Astrocyte of the cerebellum (primary cell): ENCODE measurements at regions not wholly inside any gene's neighbourhood (a gene's known extent, or its start where the extent isn't known, plus 50 kb on each side); places are given as distances from the start of the nearest gene placed in this dataset.

Source experiments
- DNase-seq: peaks from one replicate; pipeline ENCODE4 v3.0.0-alpha.2; 2011; ENCODE audit warnings: low read depth
- H3K4me3 ChIP-seq: 2 replicates; pipeline ENCODE4 v1.5.1; 2011; ENCODE audit warnings: mild to moderate bottlenecking, low read depth, low read length, moderate library complexity
- CTCF ChIP-seq: IDR thresholded peaks from 2 replicates; pipeline ENCODE4 v1.5.1; 2012; ENCODE audit warnings: low read length, low read depth, moderate library complexity, mild to moderate bottlenecking; ENCODE audit errors: missing control alignments
- in situ Hi-C: cut with HindIII; loops from 2 replicates; pipeline ENCODE4 v1.10.0; 2017; ENCODE audit warnings: low sequenced_read_pairs

DNA sequence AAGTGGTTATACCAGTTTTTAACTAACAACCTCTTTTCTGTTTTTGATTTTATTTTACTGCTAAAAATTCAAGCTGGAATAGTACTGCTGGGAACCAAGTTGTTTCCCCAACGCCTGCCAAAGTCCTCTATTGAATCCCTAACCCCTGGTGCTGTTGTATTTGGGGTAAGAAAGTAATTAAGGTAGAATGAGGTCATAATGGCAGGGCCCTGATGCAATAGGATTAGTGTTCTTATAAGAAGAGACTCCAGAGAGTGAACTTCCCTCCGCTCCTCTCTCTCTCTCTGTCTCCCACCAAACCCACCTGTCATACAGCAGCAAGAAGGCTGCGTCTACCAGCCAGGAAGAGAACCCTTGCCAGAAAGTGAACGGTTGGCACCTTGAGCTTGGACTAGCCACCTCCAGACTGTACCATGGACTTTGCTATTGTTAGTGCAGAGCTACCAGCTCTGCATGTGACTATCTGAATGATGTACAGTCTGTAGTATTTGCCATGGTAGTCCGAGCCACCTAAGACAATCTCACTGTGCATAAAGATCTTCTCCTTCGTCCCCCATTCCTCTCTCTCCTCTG is 86.5 kb upstream of the KLF6 start:
- no peak for TF ChIP-seq CTCF
- H3K4me3 ChIP-seq: no peak overlapping the region
- DNase-seq: no peak
- in situ Hi-C loops: no loop called here

- TF ChIP-seq CTCF: no peak
- no peak overlapping the region for H3K4me3 ChIP-seq
- in situ Hi-C loops: loop anchor here (5.0 kb wide), 1 partner anchor 73 kb away; no protein-coding TSS in a partner anchor
- DNase-seq: no peak
Measured at GRCh38 chr10:3869036-3869435, 84.0 kb upstream of the KLF6 start.

GRCh38 chr10:3868271-3868664 is 83.3 kb upstream of the KLF6 start:
- no peak overlapping the region for H3K4me3 ChIP-seq
- in situ Hi-C loops: loop anchor here (5.0 kb wide), 1 partner anchor 74 kb away; no protein-coding TSS in a partner anchor
- TF ChIP-seq CTCF: no peak
- no peak for DNase-seq

DNA sequence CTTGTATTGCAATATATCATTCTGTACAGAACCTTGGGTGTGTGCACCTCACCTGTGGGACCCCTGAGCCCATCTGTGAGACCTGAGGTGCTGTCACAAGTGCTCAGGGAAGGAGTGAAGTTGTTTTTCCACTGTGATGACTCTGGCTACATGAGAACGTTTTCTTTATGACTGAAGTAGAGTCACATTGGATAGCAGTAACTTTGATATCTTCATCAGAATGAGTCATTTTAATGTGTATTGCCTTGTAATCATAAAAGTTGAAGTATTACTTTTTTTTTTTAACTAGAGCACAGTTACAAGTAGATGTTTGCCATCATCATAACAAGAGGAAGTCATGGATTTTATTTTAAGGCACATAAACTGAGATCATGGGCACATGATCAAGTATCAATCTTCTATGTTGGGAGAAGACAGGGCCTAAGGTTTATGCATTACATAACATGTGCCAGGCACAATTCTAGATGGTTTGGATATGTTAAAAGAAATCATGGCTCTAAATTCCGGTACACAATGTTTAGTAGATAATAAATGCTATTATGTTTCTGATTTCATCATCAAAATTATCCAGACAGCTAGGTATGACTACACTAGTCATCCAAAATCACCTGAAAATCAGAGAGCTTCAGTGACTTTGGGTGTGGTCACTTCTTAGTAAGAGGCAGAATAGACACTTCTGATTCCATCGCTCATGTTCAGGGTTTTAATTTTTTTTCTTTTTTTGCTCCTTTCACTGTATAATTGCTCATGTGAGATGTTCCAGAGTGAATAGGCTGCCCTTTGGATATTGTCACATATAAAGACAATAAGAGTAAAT is 82.7 kb upstream of the KLF6 start:
- TF ChIP-seq CTCF: no peak
- H3K4me3 ChIP-seq: no peak overlapping the region
- in situ Hi-C loops: loop anchor here (5.0 kb wide), 1 partner anchor 75 kb away; no protein-coding TSS in a partner anchor
- no peak for DNase-seq

DNA sequence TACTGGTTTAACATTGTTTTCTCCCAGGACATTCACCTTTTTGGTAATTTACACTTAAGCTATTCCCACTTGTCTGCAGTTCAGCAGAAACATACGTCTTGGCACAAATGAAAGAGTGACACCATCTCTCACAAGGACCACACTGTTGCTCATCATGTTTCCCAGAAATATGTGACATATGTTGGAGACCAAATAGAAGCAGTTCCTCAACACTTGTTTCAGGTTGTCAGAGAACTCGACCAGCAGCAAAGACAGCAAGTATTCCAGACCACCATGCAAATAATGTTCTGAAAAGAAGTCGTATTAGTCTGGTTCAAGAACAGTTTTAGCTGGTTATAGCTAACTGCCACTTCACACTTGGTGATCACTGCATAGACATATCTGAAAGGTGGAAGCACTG is 81.3 kb upstream of the KLF6 start:
- TF ChIP-seq CTCF: no peak
- no peak for DNase-seq
- in situ Hi-C loops: loop anchor here (5.0 kb wide), 1 partner anchor 76 kb away; no protein-coding TSS in a partner anchor
- no peak overlapping the region for H3K4me3 ChIP-seq

GRCh38 chr10:3865565-3865964 is 80.6 kb upstream of the KLF6 start:
- in situ Hi-C loops: loop anchor here (5.0 kb wide), 1 partner anchor 77 kb away; no protein-coding TSS in a partner anchor
- DNase-seq: no peak
- TF ChIP-seq CTCF: no peak
- no peak overlapping the region for H3K4me3 ChIP-seq
